ENCODE measurements at regions not wholly inside any gene's neighbourhood (a gene's known extent, or its start where the extent isn't known, plus 50 kb on each side); places are given as distances from the start of the nearest gene placed in this dataset.

- peak; percentile 69 for DNase-seq
- intact Hi-C loops (cut with DNase I), result no loop called here
- TF ChIP-seq EP300 (IDR thresholded peaks at IDR 0.05), result no peak
- TF ChIP-seq, protein P1, sequence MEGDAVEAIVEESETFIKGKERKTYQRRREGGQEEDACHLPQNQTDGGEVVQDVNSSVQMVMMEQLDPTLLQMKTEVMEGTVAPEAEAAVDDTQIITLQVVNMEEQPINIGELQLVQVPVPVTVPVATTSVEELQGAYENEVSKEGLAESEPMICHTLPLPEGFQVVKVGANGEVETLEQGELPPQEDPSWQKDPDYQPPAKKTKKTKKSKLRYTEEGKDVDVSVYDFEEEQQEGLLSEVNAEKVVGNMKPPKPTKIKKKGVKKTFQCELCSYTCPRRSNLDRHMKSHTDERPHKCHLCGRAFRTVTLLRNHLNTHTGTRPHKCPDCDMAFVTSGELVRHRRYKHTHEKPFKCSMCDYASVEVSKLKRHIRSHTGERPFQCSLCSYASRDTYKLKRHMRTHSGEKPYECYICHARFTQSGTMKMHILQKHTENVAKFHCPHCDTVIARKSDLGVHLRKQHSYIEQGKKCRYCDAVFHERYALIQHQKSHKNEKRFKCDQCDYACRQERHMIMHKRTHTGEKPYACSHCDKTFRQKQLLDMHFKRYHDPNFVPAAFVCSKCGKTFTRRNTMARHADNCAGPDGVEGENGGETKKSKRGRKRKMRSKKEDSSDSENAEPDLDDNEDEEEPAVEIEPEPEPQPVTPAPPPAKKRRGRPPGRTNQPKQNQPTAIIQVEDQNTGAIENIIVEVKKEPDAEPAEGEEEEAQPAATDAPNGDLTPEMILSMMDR (IDR thresholded peaks at IDR 0.05), result no peak
- TF ChIP-seq POLR2AphosphoS5 (IDR thresholded peaks at IDR 0.05), result no peak
- Histone ChIP-seq H3K4me3 (peak overlapping the region; percentile 14 to 45 (median 35)), H3K36me3 (no peaks in the 10 kb centered on the region), H3K27me3 (peaks cover 5 to 18% (median 6%) of the 10 kb centered on the region in 3 donors), H3K27ac (peak overlapping the region; percentile 43 to 77 (median 48)), H3K4me1 (peaks cover 0 to 7% (median 6%) of the 10 kb centered on the region in 4 donors), H3K9me3 (no peaks in the 10 kb centered on the region)
- WGBS, 2 donors, result 11 to 32% methylated on average over 59 of the region's 59 CpGs
Measured at GRCh38 chr15:95326431-95327182, 1003.9 kb upstream of the NR2F2 start.

GRCh38 chr15:95327183-95327525 is 1003.3 kb upstream of the NR2F2 start:
- peak overlapping the region; percentile 43 to 77 (median 48) for H3K27ac ChIP-seq

GRCh38 chr15:95327661-95328060 is 1002.8 kb upstream of the NR2F2 start:
- intact Hi-C loops (cut with DNase I), result no loop called here
- no peak for TF ChIP-seq POLR2A (IDR thresholded peaks at IDR 0.05)
- no peak for TF ChIP-seq POLR2AphosphoS5 (IDR thresholded peaks at IDR 0.05)
- TF ChIP-seq, protein P1 (IDR thresholded peaks at IDR 0.05), result no peak
- TF ChIP-seq EP300 (IDR thresholded peaks at IDR 0.05), result no peak
- 49 to 52% methylated on average over 10 of the region's 10 CpGs for WGBS, 2 donors
- H3K4me3 ChIP-seq, result no peak overlapping the region
- H3K4me1 ChIP-seq, result peaks cover 0 to 7% (median 6%) of the 10 kb centered on the region in 4 donors
- no peak for DNase-seq
- H3K27me3 ChIP-seq, result peaks cover 5 to 18% (median 6%) of the 10 kb centered on the region in 3 donors
- H3K9me3 ChIP-seq, result no peaks in the 10 kb centered on the region
- no peaks in the 10 kb centered on the region for H3K36me3 ChIP-seq
- peak overlapping the region in 1 of 4 donors; percentile 77 for H3K27ac ChIP-seq

More at GRCh38 chr15:95327183-95327525, 1003.3 kb upstream of the NR2F2 start:
- Histone ChIP-seq H3K36me3 (no peaks in the 10 kb centered on the region), H3K4me1 (peaks cover 0 to 7% (median 6%) of the 10 kb centered on the region in 4 donors), H3K9me3 (no peaks in the 10 kb centered on the region), H3K4me3 (peak overlapping the region; percentile 14 to 45 (median 35)), H3K27me3 (peaks cover 5 to 18% (median 6%) of the 10 kb centered on the region in 3 donors)
- intact Hi-C loops (cut with DNase I), result no loop called here
- TF ChIP-seq POLR2AphosphoS5 (IDR thresholded peaks at IDR 0.05) (no peak), EP300 (IDR thresholded peaks at IDR 0.05) (no peak), POLR2A (IDR thresholded peaks at IDR 0.05) (no peak)
- TF ChIP-seq, protein P1 (IDR thresholded peaks at IDR 0.05), result no peak
- 31 to 46% methylated on average over 10 of the region's 10 CpGs for WGBS, 2 donors
- no peak for DNase-seq

- H3K36me3 ChIP-seq, result no peaks in the 10 kb centered on the region
- peaks cover 0 to 7% (median 6%) of the 10 kb centered on the region in 4 donors for H3K4me1 ChIP-seq
- no peak overlapping the region for H3K4me3 ChIP-seq
- no peak for TF ChIP-seq POLR2AphosphoS5 (IDR thresholded peaks at IDR 0.05)
- TF ChIP-seq, protein P1 (IDR thresholded peaks at IDR 0.05), result no peak
- TF ChIP-seq EP300 (IDR thresholded peaks at IDR 0.05), result no peak
- no peak for TF ChIP-seq POLR2A (IDR thresholded peaks at IDR 0.05)
- DNase-seq, result no peak
- H3K27me3 ChIP-seq, result peaks cover 5 to 18% (median 6%) of the 10 kb centered on the region in 3 donors
- 79 to 84% methylated on average over 3 of the region's 3 CpGs for WGBS, 2 donors
- no peaks in the 10 kb centered on the region for H3K9me3 ChIP-seq
- intact Hi-C loops (cut with DNase I), result no loop called here
- H3K27ac ChIP-seq, result peak overlapping the region in 1 of 4 donors; percentile 3
Measured at GRCh38 chr15:95328559-95328958, 1001.9 kb upstream of the NR2F2 start.
